ENCODE measurements at regions not wholly inside any gene's neighbourhood (a gene's known extent, or its start where the extent isn't known, plus 50 kb on each side); places are given as distances from the start of the nearest gene placed in this dataset.

- no peaks in the 10 kb centered on the region for H3K36me3 ChIP-seq (replicated peaks; ENCODE audit: insufficient read depth, low read length)
- no peak overlapping the region for H3K4me3 ChIP-seq (ENCODE audit: low read length)
- no peak overlapping the region for H2AFZ ChIP-seq (ENCODE audit: low read length)
- no peaks in the 10 kb centered on the region for H4K20me1 ChIP-seq (ENCODE audit: insufficient read depth, low read length)
- no peak overlapping the region for H3K9ac ChIP-seq (ENCODE audit: low read length)
- H3K27me3 ChIP-seq (replicated peaks; ENCODE audit: insufficient read depth, low read length): no peaks in the 10 kb centered on the region
- no peaks in the 10 kb centered on the region for H3F3A ChIP-seq (ENCODE audit: insufficient read depth, low read length)
- no peak for DNase-seq
- H3K9me3 ChIP-seq (replicated peaks; ENCODE audit: insufficient read depth, low read length): no peaks in the 10 kb centered on the region
- TF ChIP-seq CTCF (IDR thresholded peaks at IDR 0.05; ENCODE audit: low read length) (no peak), EZH2 (optimal IDR thresholded peaks at IDR 0.05; ENCODE audit: low read depth, low read length) (no peak), EZH2phosphoT487 (IDR thresholded peaks at IDR 0.05; ENCODE audit: low read length) (no peak)
- H3K79me2 ChIP-seq (ENCODE audit: low read length): peaks cover 26% of the 10 kb centered on the region
- H3K4me1 ChIP-seq (ENCODE audit: low read length): no peaks in the 10 kb centered on the region
- no peaks in the 10 kb centered on the region for H3K9me2 ChIP-seq (replicated peaks; ENCODE audit: insufficient read depth, low read length)
- no peak overlapping the region for H3K4me2 ChIP-seq (ENCODE audit: low read depth, low read length)
- H3K27ac ChIP-seq (ENCODE audit: low read length): no peak overlapping the region
Observed at GRCh38 chr6:11327961-11328360, 95.5 kb upstream of the NEDD9 start.

- no peaks in the 10 kb centered on the region for H3F3A ChIP-seq (ENCODE audit: insufficient read depth, low read length)
- H3K9me2 ChIP-seq (replicated peaks; ENCODE audit: insufficient read depth, low read length): no peaks in the 10 kb centered on the region
- H3K36me3 ChIP-seq (replicated peaks; ENCODE audit: insufficient read depth, low read length): no peaks in the 10 kb centered on the region
- DNase-seq: no peak
- no peaks in the 10 kb centered on the region for H3K9me3 ChIP-seq (replicated peaks; ENCODE audit: insufficient read depth, low read length)
- H3K79me2 ChIP-seq (ENCODE audit: low read length): peaks cover 16% of the 10 kb centered on the region
- no peak overlapping the region for H3K4me2 ChIP-seq (ENCODE audit: low read depth, low read length)
- H3K4me1 ChIP-seq (ENCODE audit: low read length): no peaks in the 10 kb centered on the region
- H2AFZ ChIP-seq (ENCODE audit: low read length): no peak overlapping the region
- H3K9ac ChIP-seq (ENCODE audit: low read length): no peak overlapping the region
- H4K20me1 ChIP-seq (ENCODE audit: insufficient read depth, low read length): no peaks in the 10 kb centered on the region
- no peaks in the 10 kb centered on the region for H3K27me3 ChIP-seq (replicated peaks; ENCODE audit: insufficient read depth, low read length)
- H3K4me3 ChIP-seq (ENCODE audit: low read length): no peak overlapping the region
- TF ChIP-seq EZH2phosphoT487 (IDR thresholded peaks at IDR 0.05; ENCODE audit: low read length) (no peak), CTCF (IDR thresholded peaks at IDR 0.05; ENCODE audit: low read length) (no peak), EZH2 (optimal IDR thresholded peaks at IDR 0.05; ENCODE audit: low read depth, low read length) (no peak)
- H3K27ac ChIP-seq (ENCODE audit: low read length): no peak overlapping the region
Observed at GRCh38 chr6:11326116-11326515, 93.6 kb upstream of the NEDD9 start.

- Histone ChIP-seq H3K27me3 (replicated peaks; ENCODE audit: insufficient read depth, low read length) (no peaks in the 10 kb centered on the region), H3K9me3 (replicated peaks; ENCODE audit: insufficient read depth, low read length) (no peaks in the 10 kb centered on the region), H3K27ac (ENCODE audit: low read length) (no peak overlapping the region), H3K36me3 (replicated peaks; ENCODE audit: insufficient read depth, low read length) (no peaks in the 10 kb centered on the region), H3K9ac (ENCODE audit: low read length) (no peak overlapping the region), H3F3A (ENCODE audit: insufficient read depth, low read length) (no peaks in the 10 kb centered on the region), H3K4me1 (ENCODE audit: low read length) (no peaks in the 10 kb centered on the region), H2AFZ (ENCODE audit: low read length) (no peak overlapping the region), H3K9me2 (replicated peaks; ENCODE audit: insufficient read depth, low read length) (no peaks in the 10 kb centered on the region), H3K4me3 (ENCODE audit: low read length) (no peak overlapping the region), H4K20me1 (ENCODE audit: insufficient read depth, low read length) (no peaks in the 10 kb centered on the region), H3K79me2 (ENCODE audit: low read length) (peaks cover 19% of the 10 kb centered on the region), H3K4me2 (ENCODE audit: low read depth, low read length) (no peak overlapping the region)
- DNase-seq: peak; percentile 7
- TF ChIP-seq EZH2 (optimal IDR thresholded peaks at IDR 0.05; ENCODE audit: low read depth, low read length) (no peak), CTCF (IDR thresholded peaks at IDR 0.05; ENCODE audit: low read length) (no peak), EZH2phosphoT487 (IDR thresholded peaks at IDR 0.05; ENCODE audit: low read length) (no peak)
Observed at GRCh38 chr6:11324453-11325015, 92.1 kb upstream of the NEDD9 start.
